K562 (cell line): ENCODE measurements at regions not wholly inside any gene's neighbourhood (a gene's known extent, or its start where the extent isn't known, plus 50 kb on each side); places are given as distances from the start of the nearest gene placed in this dataset.

ENCODE experiments used
- ATAC-seq: fragments of 200-7000 bp; cut with Tn5 transposase; 3 replicates; pipeline ENCODE4 v1.9.1; 2020; ENCODE audit warnings: moderate library complexity
- BruUV-seq: library from RNA; stranded (reverse); fragments of 400-500 nt; replicated peaks from 2 replicates; lab custom pipeline; 2021; lab: Mats Ljungman, UMichigan
- CTCF ChIA-PET: fragments of 300-600 bp; formaldehyde crosslinking; extraction: SDS; loops from one replicate; lab custom pipeline; 2021; ENCODE audit warnings: low intra/inter-chr PET ratio; lab: Yijun Ruan, JAX
- POLR2A ChIA-PET: fragments of 300-600, 350-650 bp; sonication (Branson Sonifier 250); formaldehyde crosslinking; extraction: SDS; loops from one replicate; lab custom pipeline; 2021; ENCODE audit warnings: antibody characterized with exemption, inconsistent platforms; lab: Yijun Ruan, JAX
- DNase-seq, 4 experiments: peaks; one replicate each; pipeline versions ENCODE4 v3.0.0 to v3.0.0-alpha.2; 2011 to 2018; ENCODE audit warnings: low spot score in 3 of 4, mixed read lengths in 3 of 4; ENCODE audit errors: extremely low read depth in 1 of 4
- FAIRE-seq: peaks from 2 replicates; lab custom pipeline; 2011; peaks lifted over from hg19 to GRCh38; lab: Jason Lieb, UNC
- H2AFZ ChIP-seq: 2 replicates; pipeline ENCODE4 v1.6.0; 2011; ENCODE audit warnings: low read depth, low read length, control low read depth, inconsistent platforms
- H3K27ac ChIP-seq: fragments of 200-600 bp; 3 replicates; pipeline ENCODE4 v1.8.0; 2011; ENCODE audit warnings: low read depth, mild to moderate bottlenecking, control low read depth, inconsistent platforms, low read length, moderate library complexity, mixed read lengths; ENCODE audit errors: extremely low read depth
- H3K27me3 ChIP-seq, 2 experiments: fragments of 300-600 bp in 1 of 2; 2 replicates in 1 of 2; 3 replicates in 1 of 2; pipeline versions ENCODE4 v1.6.0 to v1.8.0; 2011; ENCODE audit warnings: inconsistent platforms in 2 of 2, low read length in 2 of 2, mild to moderate bottlenecking in 1 of 2, mixed read lengths in 1 of 2, moderate library complexity in 1 of 2; ENCODE audit not compliant: control insufficient read depth in 2 of 2, insufficient read depth in 2 of 2
- H3K36me3 ChIP-seq: fragments of 300-600 bp; 3 replicates; pipeline ENCODE4 v1.8.0; 2011; ENCODE audit warnings: mild to moderate bottlenecking, low read length, inconsistent platforms; ENCODE audit not compliant: control insufficient read depth, insufficient read depth
- H3K4me1 ChIP-seq, 2 experiments: fragments of 200-600 bp in 1 of 2; replicated peaks in 1 of 2; 2 replicates in 1 of 2; 3 replicates in 1 of 2; pipeline versions ENCODE4 v1.5.1 to v1.8.0; 2011; ENCODE audit warnings: inconsistent platforms in 2 of 2, low read length in 2 of 2, mild to moderate bottlenecking in 1 of 2, mixed read lengths in 1 of 2, moderate library complexity in 1 of 2; ENCODE audit not compliant: control insufficient read depth in 2 of 2, insufficient read depth in 2 of 2
- H3K4me2 ChIP-seq: 2 replicates; pipeline ENCODE4 v1.6.1; 2011; ENCODE audit warnings: low read length, control low read depth, inconsistent platforms, mixed read lengths; ENCODE audit not compliant: insufficient read depth
- H3K4me3 ChIP-seq: fragments of 200-600 bp; sonication (generic), shearing (Covaris generic); 2 replicates; pipeline ENCODE4 v1.5.1; 2016; ENCODE audit warnings: control low read depth, inconsistent platforms
- H3K79me2 ChIP-seq: fragments of 200-600 bp; 3 replicates; pipeline ENCODE4 v1.8.0; 2011; ENCODE audit warnings: low read length, inconsistent platforms; ENCODE audit not compliant: control insufficient read depth, insufficient read depth
- H3K9ac ChIP-seq, 2 experiments: 2 replicates each; pipeline versions ENCODE4 v1.6.0 to v1.6.1; 2011; ENCODE audit warnings: low read depth in 2 of 2, low read length in 2 of 2, control low read depth in 1 of 2, inconsistent platforms in 1 of 2, mild to moderate bottlenecking in 1 of 2, mixed read lengths in 1 of 2; ENCODE audit not compliant: insufficient read depth in 1 of 2
- H3K9me1 ChIP-seq: one replicate; pipeline ENCODE4 v1.6.0; 2011; ENCODE audit warnings: inconsistent platforms, mild to moderate bottlenecking, low read length, moderate library complexity; ENCODE audit not compliant: control insufficient read depth, insufficient read depth
- H3K9me3 ChIP-seq: replicated peaks from 2 replicates; pipeline ENCODE4 v1.5.1; 2011; ENCODE audit warnings: low read depth, low read length, inconsistent platforms; ENCODE audit not compliant: control insufficient read depth, insufficient read depth
- H4K20me1 ChIP-seq: replicated peaks from 2 replicates; pipeline ENCODE4 v1.6.1; 2011; ENCODE audit warnings: low read length, inconsistent platforms, mixed read lengths; ENCODE audit not compliant: control insufficient read depth, insufficient read depth
- CEBPG ChIP-seq, 3 experiments: fragments of 200-800 bp in 1 of 3; sonication (Bioruptor generic) in 1 of 3; sonication (generic) in 1 of 3; formaldehyde crosslinking in 1 of 3; IDR thresholded peaks in 2 of 3; conservative IDR thresholded peaks in 1 of 3; 2 replicates each; pipeline versions ENCODE4 v1.6.1 to v1.8.0; 2016 to 2022; ENCODE audit warnings: missing compliant biosample characterization in 2 of 3, missing genetic modification characterization in 2 of 3, mild to moderate bottlenecking in 1 of 3, missing genetic modification reagents in 1 of 3
- E2F6 ChIP-seq, 2 experiments: IDR thresholded peaks; 2 replicates each; pipeline ENCODE4 v1.6.1; 2011; ENCODE audit warnings: borderline replicate concordance in 1 of 2, control low read depth in 1 of 2, low read depth in 1 of 2, low read length in 1 of 2, mild to moderate bottlenecking in 1 of 2, mixed read lengths in 1 of 2, moderate library complexity in 1 of 2; ENCODE audit not compliant: insufficient read depth in 1 of 2, insufficient read length in 1 of 2, poor library complexity in 1 of 2, severe bottlenecking in 1 of 2; ENCODE audit errors: extremely low read depth in 1 of 2
- KDM1A ChIP-seq, 2 experiments: fragments of 450-650 bp; IDR thresholded peaks; 2 replicates each; pipeline ENCODE4 v1.6.1; 2016; ENCODE audit warnings: mild to moderate bottlenecking in 2 of 2
- POLR2H ChIP-seq: IDR thresholded peaks from 2 replicates; pipeline ENCODE4 v1.6.1; 2016; ENCODE audit warnings: missing genetic modification characterization, low read depth, mild to moderate bottlenecking, control low read depth, missing compliant biosample characterization, moderate library complexity
- RBM25 ChIP-seq: fragments of 200-400 bp; formaldehyde crosslinking; IDR thresholded peaks from 2 replicates; pipeline ENCODE4 v1.6.1; 2018; ENCODE audit warnings: low read length, low read depth, moderate library complexity; ENCODE audit not compliant: severe bottlenecking
- TRIM24 ChIP-seq, 2 experiments: fragments of 450-650 bp; IDR thresholded peaks; 2 replicates each; pipeline ENCODE4 v1.6.1; 2016
- VEZF1 ChIP-seq: fragments of 200-800 bp; sonication (Bioruptor generic); IDR thresholded peaks from 2 replicates; pipeline ENCODE4 v1.6.1; 2017; ENCODE audit warnings: missing genetic modification characterization, missing compliant biosample characterization
- ZKSCAN8 ChIP-seq: fragments of 200-800 bp; sonication (Bioruptor generic); IDR thresholded peaks from 2 replicates; pipeline ENCODE4 v1.6.1; 2016; ENCODE audit warnings: missing genetic modification characterization, missing compliant biosample characterization
- ZNF449 ChIP-seq: fragments of 250-450 bp; sonication (Bioruptor Pico); IDR thresholded peaks from 2 replicates; pipeline ENCODE4 v1.8.0; 2022; ENCODE audit warnings: moderate library complexity, mild to moderate bottlenecking, inconsistent platforms
- WGBS: fragments of 100-300 bp; shearing (Covaris generic); methylation state at CpG from one replicate; pipeline ENCODE4 v1.1.6; 2016; ENCODE audit warnings: low coverage, mixed read lengths; ENCODE audit not compliant: insufficient coverage; ENCODE audit errors: missing lambda C conversion rate; 5-methylcytosine and 5-hydroxymethylcytosine counted together
- in situ Hi-C: fragments of 300-500 bp; cut with MboI; formaldehyde crosslinking; loops from 4 replicates; pipeline ENCODE4 v1.15.0; 2018; ENCODE audit warnings: inconsistent platforms, mixed read lengths
- intact Hi-C: fragments of 100-400 bp; cut with micrococcal nuclease; formaldehyde crosslinking; loops from 2 replicates; pipeline ENCODE4 v1.14.2; 2022
- TF ChIP-seq, protein P1 (sequence below): fragments of 200-800 bp; sonication (Bioruptor generic); IDR thresholded peaks from 2 replicates; pipeline ENCODE4 v1.6.1; 2017; ENCODE audit warnings: missing genetic modification characterization, missing compliant biosample characterization
- TF ChIP-seq, protein P2 (sequence below), 2 experiments: fragments of 450-650 bp in 1 of 2; sonication (generic) in 1 of 2; formaldehyde crosslinking in 1 of 2; IDR thresholded peaks in 1 of 2; conservative IDR thresholded peaks in 1 of 2; 2 replicates each; pipeline versions ENCODE4 v1.6.1 to v1.8.1; 2016 to 2023; ENCODE audit warnings: mild to moderate bottlenecking in 2 of 2, moderate library complexity in 2 of 2, inconsistent platforms in 1 of 2, missing genetic modification reagents in 1 of 2

GRCh38 chr12:9347328-9348127 lies 139.3 kb upstream of the PZP start:
- no peaks in the 10 kb centered on the region for H4K20me1 ChIP-seq
- ATAC-seq: peak; percentile 49; the same call in 2 of the 3 replicates
- no peak overlapping the region for H3K4me2 ChIP-seq
- no peak overlapping the region for H2AFZ ChIP-seq
- FAIRE-seq: no peak
- no TSS peak for BruUV-seq
- no peak overlapping the region for H3K4me3 ChIP-seq
- intact Hi-C loops (no loop called here), in situ Hi-C loops (loop anchor here (25.0 kb wide), 1 partner anchor 290 kb away; no protein-coding TSS in a partner anchor)
- H3K27me3 ChIP-seq: no peaks in the 10 kb centered on the region
- ChIA-PET CTCF (no interaction called here), POLR2A (no interaction called here)
- no peak overlapping the region for H3K9ac ChIP-seq
- H3K4me1 ChIP-seq: peaks cover 0 to 5% of the 10 kb centered on the region in 2 experiments; a peak in 1 of 5 replicates
- no peaks in the 10 kb centered on the region for H3K79me2 ChIP-seq
- no peak for DNase-seq
- H3K36me3 ChIP-seq: no peaks in the 10 kb centered on the region
- H3K27ac ChIP-seq: no peak overlapping the region
- 22% methylated on average over 5 of the region's 5 CpGs for WGBS
- H3K9me3 ChIP-seq: no peaks in the 10 kb centered on the region
- H3K9me1 ChIP-seq: no peaks in the 10 kb centered on the region
- TF ChIP-seq POLR2H (tag) (peak; percentile 73), TRIM24 (IDR thresholded peaks at IDR 0.05) (peak in 1 of 2 experiments; percentile 11; a peak in 1 of 4 replicates), ZNF449 (CRISPR knock-in tag) (0 out of 2 replicates have a peak, but pooled peaks have one; percentile 15), CEBPG (CRISPR knock-in tag; IDR thresholded peaks at IDR 0.05) (peak; percentile 61), CEBPG (tag; conservative IDR thresholded peaks at IDR 0.05 in 1 of 2, IDR thresholded peaks at IDR 0.05 in 1 of 2) (peak; percentile 60 to 96; a peak in 3 of 4 replicates), KDM1A (IDR thresholded peaks at IDR 0.05) (no peak), RBM25 (peak; percentile 31), E2F6 (IDR thresholded peaks at IDR 0.05; ENCODE audit: borderline replicate concordance in 1 of 2, extremely low read depth in 1 of 2, insufficient read depth in 1 of 2, insufficient read length in 1 of 2, low read depth in 1 of 2, low read length in 1 of 2, poor library complexity in 1 of 2, severe bottlenecking in 1 of 2) (no peak), ZKSCAN8 (peak; percentile 54; the same call in 1 of the 2 replicates), VEZF1 (CRISPR knock-in tag) (peak; percentile 38; the same call in 1 of the 2 replicates)
- TF ChIP-seq, protein P1, sequence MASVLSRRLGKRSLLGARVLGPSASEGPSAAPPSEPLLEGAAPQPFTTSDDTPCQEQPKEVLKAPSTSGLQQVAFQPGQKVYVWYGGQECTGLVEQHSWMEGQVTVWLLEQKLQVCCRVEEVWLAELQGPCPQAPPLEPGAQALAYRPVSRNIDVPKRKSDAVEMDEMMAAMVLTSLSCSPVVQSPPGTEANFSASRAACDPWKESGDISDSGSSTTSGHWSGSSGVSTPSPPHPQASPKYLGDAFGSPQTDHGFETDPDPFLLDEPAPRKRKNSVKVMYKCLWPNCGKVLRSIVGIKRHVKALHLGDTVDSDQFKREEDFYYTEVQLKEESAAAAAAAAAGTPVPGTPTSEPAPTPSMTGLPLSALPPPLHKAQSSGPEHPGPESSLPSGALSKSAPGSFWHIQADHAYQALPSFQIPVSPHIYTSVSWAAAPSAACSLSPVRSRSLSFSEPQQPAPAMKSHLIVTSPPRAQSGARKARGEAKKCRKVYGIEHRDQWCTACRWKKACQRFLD: 0 out of 2 replicates have a peak, but pooled peaks have one; percentile 17
- TF ChIP-seq, protein P2, sequence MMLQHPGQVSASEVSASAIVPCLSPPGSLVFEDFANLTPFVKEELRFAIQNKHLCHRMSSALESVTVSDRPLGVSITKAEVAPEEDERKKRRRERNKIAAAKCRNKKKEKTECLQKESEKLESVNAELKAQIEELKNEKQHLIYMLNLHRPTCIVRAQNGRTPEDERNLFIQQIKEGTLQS (IDR thresholded peaks at IDR 0.05): peak; percentile 52; the same call in 1 of the 2 replicates
- TF ChIP-seq, protein P2 (CRISPR knock-in tag; conservative IDR thresholded peaks at IDR 0.05): no peak
